Lower lobe of right lung (tissue), 2 donors: ENCODE measurements at regions not wholly inside any gene's neighbourhood (a gene's known extent, or its start where the extent isn't known, plus 50 kb on each side); places are given as distances from the start of the nearest gene placed in this dataset.

Source experiments
- ATAC-seq, 2 donors: fragments of 200-7000 bp; cut with Tn5 transposase; one replicate each; pipeline ENCODE4 v1.9.1; 2020 to 2022; ENCODE audit warnings: mild to moderate bottlenecking in 2 of 2, moderate library complexity in 2 of 2
- DNase-seq: peaks from one replicate; pipeline ENCODE4 v3.0.0-alpha.2; 2020
- H3K27ac ChIP-seq: fragments of 200-600 bp; one replicate; pipeline ENCODE4 v1.8.0; 2022
- H3K27me3 ChIP-seq: fragments of 200-600 bp; one replicate; pipeline ENCODE4 v1.8.0; 2022; ENCODE audit warnings: low read depth
- H3K36me3 ChIP-seq: fragments of 200-600 bp; one replicate; pipeline ENCODE4 v1.8.0; 2022; ENCODE audit warnings: mild to moderate bottlenecking
- H3K4me1 ChIP-seq: fragments of 200-600 bp; one replicate; pipeline ENCODE4 v1.8.0; 2022
- H3K4me3 ChIP-seq: fragments of 200-600 bp; one replicate; pipeline ENCODE4 v1.8.0; 2022; ENCODE audit warnings: mild to moderate bottlenecking
- H3K9me3 ChIP-seq: fragments of 200-600 bp; one replicate; pipeline ENCODE4 v1.8.0; 2022
- intact Hi-C: fragments of 100-400 bp; cut with DNase I; formaldehyde crosslinking; loops from one replicate; pipeline ENCODE4 v1.11.0; 2022
- TF ChIP-seq, protein P1 (sequence below): fragments of 200-600 bp; IDR thresholded peaks from one replicate; pipeline ENCODE4 v1.8.0; 2022; ENCODE audit warnings: antibody characterized with exemption, mild to moderate bottlenecking
- donor health status: DM: no; HTN: yes; CAD: no; lungs with severe emphysema.

DNA sequence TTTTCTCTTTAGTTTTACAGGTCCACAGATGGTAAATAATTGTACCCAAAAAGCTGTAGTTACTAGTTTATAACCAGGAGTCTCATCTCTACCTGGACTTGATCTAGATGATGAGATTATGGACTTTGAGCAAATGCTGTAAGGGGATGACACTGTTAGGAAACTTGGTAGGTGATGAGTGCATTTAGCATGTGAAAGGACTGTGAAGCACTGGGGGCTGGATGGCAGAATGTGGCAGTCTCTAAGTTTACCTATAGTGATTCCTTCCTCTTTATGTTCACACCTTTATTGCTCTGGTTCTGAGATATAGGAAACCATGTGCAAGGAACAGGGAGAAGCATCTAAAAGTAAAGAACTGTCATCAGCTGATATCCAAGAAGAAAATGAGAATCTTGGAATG, 230.7 kb upstream of the CHORDC1 start:
- H3K9me3 ChIP-seq = no peaks in the 10 kb centered on the region

DNA sequence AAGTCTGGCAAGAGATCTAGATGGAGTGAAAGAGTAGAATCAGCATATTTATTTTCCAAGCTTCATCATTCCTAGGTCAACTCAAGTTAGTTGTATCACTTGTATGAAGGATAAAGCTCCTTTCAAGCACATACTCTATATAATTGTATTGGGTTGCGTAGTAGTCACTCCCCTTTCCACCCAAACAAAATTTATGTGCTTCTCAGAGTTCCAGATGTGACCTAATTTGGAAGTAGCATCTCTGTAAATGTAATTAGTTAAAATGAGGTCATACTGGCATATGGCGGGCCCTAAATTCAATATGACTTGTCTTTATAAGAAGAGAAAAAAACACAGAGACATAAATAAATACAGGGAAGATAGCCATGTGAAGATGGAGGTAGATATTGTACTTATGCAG, 226.8 kb upstream of the CHORDC1 start:
- no peak overlapping the region for H3K4me3 ChIP-seq
- no peaks in the 10 kb centered on the region for H3K9me3 ChIP-seq
- intact Hi-C loops = no loop called here
- no peaks in the 10 kb centered on the region for H3K36me3 ChIP-seq
- H3K4me1 ChIP-seq = no peaks in the 10 kb centered on the region
- H3K27me3 ChIP-seq = no peaks in the 10 kb centered on the region
- no peak overlapping the region for H3K27ac ChIP-seq
- ATAC-seq = no peak
- TF ChIP-seq, protein P1, sequence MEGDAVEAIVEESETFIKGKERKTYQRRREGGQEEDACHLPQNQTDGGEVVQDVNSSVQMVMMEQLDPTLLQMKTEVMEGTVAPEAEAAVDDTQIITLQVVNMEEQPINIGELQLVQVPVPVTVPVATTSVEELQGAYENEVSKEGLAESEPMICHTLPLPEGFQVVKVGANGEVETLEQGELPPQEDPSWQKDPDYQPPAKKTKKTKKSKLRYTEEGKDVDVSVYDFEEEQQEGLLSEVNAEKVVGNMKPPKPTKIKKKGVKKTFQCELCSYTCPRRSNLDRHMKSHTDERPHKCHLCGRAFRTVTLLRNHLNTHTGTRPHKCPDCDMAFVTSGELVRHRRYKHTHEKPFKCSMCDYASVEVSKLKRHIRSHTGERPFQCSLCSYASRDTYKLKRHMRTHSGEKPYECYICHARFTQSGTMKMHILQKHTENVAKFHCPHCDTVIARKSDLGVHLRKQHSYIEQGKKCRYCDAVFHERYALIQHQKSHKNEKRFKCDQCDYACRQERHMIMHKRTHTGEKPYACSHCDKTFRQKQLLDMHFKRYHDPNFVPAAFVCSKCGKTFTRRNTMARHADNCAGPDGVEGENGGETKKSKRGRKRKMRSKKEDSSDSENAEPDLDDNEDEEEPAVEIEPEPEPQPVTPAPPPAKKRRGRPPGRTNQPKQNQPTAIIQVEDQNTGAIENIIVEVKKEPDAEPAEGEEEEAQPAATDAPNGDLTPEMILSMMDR = no peak
- DNase-seq = no peak

More for the DNA sequence above, 230.7 kb upstream of the CHORDC1 start:
- H3K36me3 ChIP-seq = no peaks in the 10 kb centered on the region
- no peaks in the 10 kb centered on the region for H3K27me3 ChIP-seq
- H3K27ac ChIP-seq = no peak overlapping the region
- DNase-seq = no peak
- intact Hi-C loops = no loop called here
- TF ChIP-seq, protein P1 = no peak
- no peaks in the 10 kb centered on the region for H3K4me1 ChIP-seq
- ATAC-seq = no peak
- no peak overlapping the region for H3K4me3 ChIP-seq

DNA sequence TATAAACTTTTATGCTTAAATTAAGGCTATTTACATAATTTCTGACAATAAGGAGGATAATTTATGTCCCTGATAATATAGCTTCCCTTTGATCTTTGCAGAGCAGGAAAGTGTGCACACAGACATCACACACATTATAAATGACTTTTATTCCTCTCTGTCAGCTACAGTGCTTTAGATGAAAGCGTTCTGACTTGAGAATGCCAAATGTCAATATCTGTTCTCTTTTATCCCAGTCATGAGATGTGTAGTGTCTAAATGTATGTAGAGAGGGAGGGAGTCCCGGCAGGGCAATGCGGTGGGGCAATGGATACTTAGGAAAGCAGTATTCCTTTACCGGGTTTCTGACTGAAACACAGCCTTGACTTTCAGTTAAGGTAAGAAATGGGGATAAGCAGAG, 225.4 kb upstream of the CHORDC1 start:
- no peaks in the 10 kb centered on the region for H3K36me3 ChIP-seq
- no peaks in the 10 kb centered on the region for H3K9me3 ChIP-seq
- H3K4me1 ChIP-seq = no peaks in the 10 kb centered on the region
- H3K4me3 ChIP-seq = no peak overlapping the region
- no peak overlapping the region for H3K27ac ChIP-seq
- intact Hi-C loops = no loop called here
- no peak for DNase-seq
- TF ChIP-seq, protein P1 = no peak
- no peak for ATAC-seq
- H3K27me3 ChIP-seq = no peaks in the 10 kb centered on the region

DNA sequence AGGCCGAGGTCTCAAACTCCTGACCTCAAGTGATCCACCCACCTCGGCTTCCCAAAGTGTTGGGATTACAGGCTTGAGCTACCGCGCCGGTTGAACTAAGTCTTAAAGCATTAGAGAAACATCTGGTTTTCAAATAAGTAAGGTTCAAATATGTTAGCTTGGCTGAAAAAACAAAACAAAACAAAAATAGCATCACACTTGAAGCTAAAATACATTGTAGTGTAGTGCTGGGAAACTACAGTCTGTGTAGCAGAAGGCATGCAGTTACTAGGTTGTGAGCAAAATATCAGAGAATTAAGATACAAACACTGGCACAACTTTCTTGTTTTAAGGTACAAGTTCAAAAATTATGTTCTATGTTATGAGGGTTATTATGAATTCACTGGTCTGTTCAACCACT, 224.8 kb upstream of the CHORDC1 start:
- DNase-seq (no peak), ATAC-seq (no peak)
- H3K27ac ChIP-seq = no peak overlapping the region
- H3K36me3 ChIP-seq = no peaks in the 10 kb centered on the region
- H3K4me3 ChIP-seq = no peak overlapping the region
- H3K4me1 ChIP-seq = no peaks in the 10 kb centered on the region
- TF ChIP-seq, protein P1 = no peak
- H3K27me3 ChIP-seq = no peaks in the 10 kb centered on the region
- H3K9me3 ChIP-seq = no peaks in the 10 kb centered on the region
- intact Hi-C loops = no loop called here

DNA sequence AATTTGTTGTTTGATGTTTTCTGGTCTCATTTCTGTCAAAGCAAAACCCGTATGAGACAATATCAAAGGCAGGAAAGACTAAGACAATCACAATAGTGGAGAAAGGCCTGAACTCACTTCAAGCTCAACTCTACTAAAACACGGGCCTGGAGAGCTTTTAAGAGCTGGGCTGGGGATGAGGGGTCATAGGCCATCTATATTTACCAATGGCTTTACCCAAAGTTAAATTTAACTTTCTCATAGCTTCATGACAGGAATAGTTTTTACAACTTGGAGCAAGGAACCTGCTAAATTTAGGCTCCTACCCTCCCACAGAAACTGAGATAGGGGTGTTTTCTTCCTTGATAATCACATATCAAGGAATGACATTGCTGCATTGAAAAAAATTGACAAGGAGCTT, 223.4 kb upstream of the CHORDC1 start:
- intact Hi-C loops = no loop called here
- no peak for ATAC-seq

More for the DNA sequence above, 223.4 kb upstream of the CHORDC1 start:
- H3K27me3 ChIP-seq = no peaks in the 10 kb centered on the region
- H3K4me1 ChIP-seq = no peaks in the 10 kb centered on the region
- TF ChIP-seq, protein P1 = no peak
- no peaks in the 10 kb centered on the region for H3K9me3 ChIP-seq
- no peak overlapping the region for H3K27ac ChIP-seq
- H3K4me3 ChIP-seq = no peak overlapping the region
- no peak for DNase-seq
- no peaks in the 10 kb centered on the region for H3K36me3 ChIP-seq
